ENCODE measurements at regions not wholly inside any gene's neighbourhood (a gene's known extent, or its start where the extent isn't known, plus 50 kb on each side); places are given as distances from the start of the nearest gene placed in this dataset.

DNA sequence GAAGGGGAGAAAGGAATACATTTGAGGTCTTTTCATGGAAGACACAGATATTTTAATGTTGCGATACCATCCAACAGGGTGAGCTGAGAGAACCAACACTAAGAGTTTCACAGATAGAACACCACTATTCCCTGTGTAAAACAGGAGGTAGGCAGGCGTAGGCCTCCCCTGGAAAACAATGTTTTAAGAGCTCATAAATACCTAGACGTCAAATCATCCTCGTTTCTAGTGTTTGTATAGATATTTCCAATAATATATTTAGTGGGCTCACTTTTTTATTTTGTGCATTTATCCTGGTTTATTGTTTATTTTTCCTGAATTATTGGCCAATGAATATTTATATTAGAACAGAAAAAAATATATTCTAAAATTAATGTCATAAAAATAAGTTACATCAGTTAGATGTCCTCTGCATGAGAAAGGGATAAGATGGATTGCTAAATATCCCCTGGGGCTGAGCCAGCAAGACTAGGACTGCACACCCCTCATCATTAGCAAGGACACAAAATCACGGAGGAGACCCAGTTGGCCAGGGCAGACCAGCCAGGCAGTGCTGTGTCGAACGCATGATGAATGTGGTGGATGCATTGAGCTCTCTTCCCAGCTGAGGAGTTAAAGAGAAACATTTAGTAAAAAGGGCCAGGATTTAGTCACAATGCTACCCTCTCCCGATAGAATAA, 380.5 kb downstream of the C6orf118 start:
- H3K36me3 ChIP-seq (ENCODE audit: insufficient read depth, low read length) = no peaks in the 10 kb centered on the region
- no peaks in the 10 kb centered on the region for H4K20me1 ChIP-seq (ENCODE audit: insufficient read depth)
- no peak overlapping the region for H3K4me2 ChIP-seq (ENCODE audit: low read length)
- H3F3A ChIP-seq (ENCODE audit: insufficient read depth, low read length, poor library complexity, severe bottlenecking) = peaks cover 20% of the 10 kb centered on the region
- no peaks in the 10 kb centered on the region for H3K9me3 ChIP-seq (ENCODE audit: low read length)
- H2AFZ ChIP-seq (ENCODE audit: low read depth, low read length) = peak overlapping the region; percentile 31
- H3K27ac ChIP-seq (ENCODE audit: low read length) = peak overlapping the region; percentile 88
- H3K27me3 ChIP-seq (ENCODE audit: insufficient read depth, low read depth, low read length) = no peaks in the 10 kb centered on the region
- TF ChIP-seq POLR2AphosphoS5 (IDR thresholded peaks at IDR 0.05) (peak; percentile 1), SMC3 (conservative IDR thresholded peaks at IDR 0.05; ENCODE audit: poor library complexity) (no peak), EP300 (conservative IDR thresholded peaks at IDR 0.05; ENCODE audit: poor library complexity, severe bottlenecking) (no peak), RAD21 (conservative IDR thresholded peaks at IDR 0.05) (peak; percentile 20), EZH2 (IDR thresholded peaks at IDR 0.05; ENCODE audit: borderline replicate concordance, insufficient read depth, low read length, poor library complexity, severe bottlenecking) (no peak), TAF1 (IDR thresholded peaks at IDR 0.05; ENCODE audit: low read depth) (no peak)
- no peaks in the 10 kb centered on the region for H3K9me2 ChIP-seq (ENCODE audit: insufficient read depth, low read length)
- H3K79me2 ChIP-seq (replicated peaks; ENCODE audit: insufficient read depth, low read length) = no peaks in the 10 kb centered on the region
- H3K9ac ChIP-seq (ENCODE audit: low read length) = peak overlapping the region; percentile 62
- H3K4me3 ChIP-seq (ENCODE audit: low read length) = peak overlapping the region; percentile 50

DNA sequence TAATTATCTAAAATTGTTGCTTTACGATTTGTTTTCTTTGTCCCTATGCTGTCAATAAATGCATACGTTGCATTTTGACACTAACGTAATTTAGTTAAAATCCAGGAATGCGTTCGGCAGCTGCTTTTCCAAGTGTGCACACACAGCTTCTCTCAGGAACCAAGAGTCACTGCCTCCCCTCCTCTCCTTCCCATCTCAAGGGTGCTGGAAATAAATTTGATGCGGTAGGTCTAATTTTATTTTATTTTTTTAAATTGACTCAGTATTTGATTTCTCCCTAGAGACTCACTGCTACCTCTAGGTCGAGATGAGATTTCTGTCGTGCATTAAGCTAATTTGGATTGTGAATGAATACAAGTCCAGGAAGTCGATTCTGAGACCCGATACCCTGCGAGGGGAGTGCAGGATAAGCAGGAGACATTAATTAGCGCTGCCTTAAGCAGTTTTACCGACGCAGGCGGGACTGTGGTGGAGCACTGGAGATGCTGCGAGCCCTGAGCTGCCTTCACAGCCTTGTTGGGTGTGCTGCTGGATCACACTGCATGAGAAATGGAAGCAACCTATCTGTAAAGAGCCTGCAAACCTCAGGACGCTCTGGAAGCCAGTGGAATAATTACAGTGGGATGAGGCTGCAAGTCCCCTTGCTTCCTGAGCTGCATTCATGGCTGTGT, 381.2 kb downstream of the C6orf118 start:
- Histone ChIP-seq H3F3A (ENCODE audit: insufficient read depth, low read length, poor library complexity, severe bottlenecking) (peaks cover 20% of the 10 kb centered on the region), H3K9ac (ENCODE audit: low read length) (peak overlapping the region; percentile 62), H3K4me2 (ENCODE audit: low read length) (peak overlapping the region; percentile 85), H2AFZ (ENCODE audit: low read depth, low read length) (peak overlapping the region; percentile 31), H3K27ac (ENCODE audit: low read length) (peak overlapping the region; percentile 88), H3K36me3 (ENCODE audit: insufficient read depth, low read length) (no peaks in the 10 kb centered on the region), H3K9me3 (ENCODE audit: low read length) (no peaks in the 10 kb centered on the region), H3K4me3 (ENCODE audit: low read length) (peak overlapping the region; percentile 50), H4K20me1 (ENCODE audit: insufficient read depth) (no peaks in the 10 kb centered on the region), H3K79me2 (replicated peaks; ENCODE audit: insufficient read depth, low read length) (no peaks in the 10 kb centered on the region), H3K27me3 (ENCODE audit: insufficient read depth, low read depth, low read length) (no peaks in the 10 kb centered on the region), H3K9me2 (ENCODE audit: insufficient read depth, low read length) (no peaks in the 10 kb centered on the region)
- TF ChIP-seq, protein P1, sequence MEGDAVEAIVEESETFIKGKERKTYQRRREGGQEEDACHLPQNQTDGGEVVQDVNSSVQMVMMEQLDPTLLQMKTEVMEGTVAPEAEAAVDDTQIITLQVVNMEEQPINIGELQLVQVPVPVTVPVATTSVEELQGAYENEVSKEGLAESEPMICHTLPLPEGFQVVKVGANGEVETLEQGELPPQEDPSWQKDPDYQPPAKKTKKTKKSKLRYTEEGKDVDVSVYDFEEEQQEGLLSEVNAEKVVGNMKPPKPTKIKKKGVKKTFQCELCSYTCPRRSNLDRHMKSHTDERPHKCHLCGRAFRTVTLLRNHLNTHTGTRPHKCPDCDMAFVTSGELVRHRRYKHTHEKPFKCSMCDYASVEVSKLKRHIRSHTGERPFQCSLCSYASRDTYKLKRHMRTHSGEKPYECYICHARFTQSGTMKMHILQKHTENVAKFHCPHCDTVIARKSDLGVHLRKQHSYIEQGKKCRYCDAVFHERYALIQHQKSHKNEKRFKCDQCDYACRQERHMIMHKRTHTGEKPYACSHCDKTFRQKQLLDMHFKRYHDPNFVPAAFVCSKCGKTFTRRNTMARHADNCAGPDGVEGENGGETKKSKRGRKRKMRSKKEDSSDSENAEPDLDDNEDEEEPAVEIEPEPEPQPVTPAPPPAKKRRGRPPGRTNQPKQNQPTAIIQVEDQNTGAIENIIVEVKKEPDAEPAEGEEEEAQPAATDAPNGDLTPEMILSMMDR (IDR thresholded peaks at IDR 0.05; ENCODE audit: poor library complexity, severe bottlenecking) = no peak
- TF ChIP-seq POLR2AphosphoS5 (IDR thresholded peaks at IDR 0.05) = peak; percentile 29
- TF ChIP-seq TAF1 (IDR thresholded peaks at IDR 0.05; ENCODE audit: low read depth) = peak; percentile 6
- TF ChIP-seq, protein P2, sequence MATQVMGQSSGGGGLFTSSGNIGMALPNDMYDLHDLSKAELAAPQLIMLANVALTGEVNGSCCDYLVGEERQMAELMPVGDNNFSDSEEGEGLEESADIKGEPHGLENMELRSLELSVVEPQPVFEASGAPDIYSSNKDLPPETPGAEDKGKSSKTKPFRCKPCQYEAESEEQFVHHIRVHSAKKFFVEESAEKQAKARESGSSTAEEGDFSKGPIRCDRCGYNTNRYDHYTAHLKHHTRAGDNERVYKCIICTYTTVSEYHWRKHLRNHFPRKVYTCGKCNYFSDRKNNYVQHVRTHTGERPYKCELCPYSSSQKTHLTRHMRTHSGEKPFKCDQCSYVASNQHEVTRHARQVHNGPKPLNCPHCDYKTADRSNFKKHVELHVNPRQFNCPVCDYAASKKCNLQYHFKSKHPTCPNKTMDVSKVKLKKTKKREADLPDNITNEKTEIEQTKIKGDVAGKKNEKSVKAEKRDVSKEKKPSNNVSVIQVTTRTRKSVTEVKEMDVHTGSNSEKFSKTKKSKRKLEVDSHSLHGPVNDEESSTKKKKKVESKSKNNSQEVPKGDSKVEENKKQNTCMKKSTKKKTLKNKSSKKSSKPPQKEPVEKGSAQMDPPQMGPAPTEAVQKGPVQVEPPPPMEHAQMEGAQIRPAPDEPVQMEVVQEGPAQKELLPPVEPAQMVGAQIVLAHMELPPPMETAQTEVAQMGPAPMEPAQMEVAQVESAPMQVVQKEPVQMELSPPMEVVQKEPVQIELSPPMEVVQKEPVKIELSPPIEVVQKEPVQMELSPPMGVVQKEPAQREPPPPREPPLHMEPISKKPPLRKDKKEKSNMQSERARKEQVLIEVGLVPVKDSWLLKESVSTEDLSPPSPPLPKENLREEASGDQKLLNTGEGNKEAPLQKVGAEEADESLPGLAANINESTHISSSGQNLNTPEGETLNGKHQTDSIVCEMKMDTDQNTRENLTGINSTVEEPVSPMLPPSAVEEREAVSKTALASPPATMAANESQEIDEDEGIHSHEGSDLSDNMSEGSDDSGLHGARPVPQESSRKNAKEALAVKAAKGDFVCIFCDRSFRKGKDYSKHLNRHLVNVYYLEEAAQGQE (IDR thresholded peaks at IDR 0.05; ENCODE audit: borderline replicate concordance) = no peak
- peak; percentile 33 for TF ChIP-seq SMC3 (conservative IDR thresholded peaks at IDR 0.05; ENCODE audit: poor library complexity)

All from neural cell (in vitro differentiated cells).